GM21515 (cell line): ENCODE measurements at regions not wholly inside any gene's neighbourhood (a gene's known extent, or its start where the extent isn't known, plus 50 kb on each side); places are given as distances from the start of the nearest gene placed in this dataset.
"Not testable (repeated sequence)": the region's sequence is repeated elsewhere in the genome, so short reads cannot be mapped to it uniquely, and the experiment has no call there.

Experiments used
- ATAC-seq: cut with Tn5 transposase; IDR thresholded peaks from one replicate; pipeline ENCODE4 v1.9.1; 2021; ENCODE audit not compliant: unreplicated experiment

GRCh38 chr7:17396692-17397091, 98.2 kb downstream of the AHR start:
- no peak for ATAC-seq

GRCh38 chr7:17401791-17402627, 103.6 kb downstream of the AHR start:
- ATAC-seq: peak; percentile 82

- peak; percentile 65 for ATAC-seq
These were observed 104.3 kb downstream of the AHR start for GRCh38 chr7:17402628-17403278.

GRCh38 chr7:17404006-17404405, 105.6 kb downstream of the AHR start:
- no peak for ATAC-seq

- no peak for ATAC-seq
These were observed 107.3 kb downstream of the AHR start for GRCh38 chr7:17405786-17406185.

GRCh38 chr7:17406738-17407137, 108.3 kb downstream of the AHR start:
- ATAC-seq: no peak

- no peak for ATAC-seq
These were observed 108.8 kb downstream of the AHR start for GRCh38 chr7:17407229-17407628.

GRCh38 chr7:17408245-17408903, 109.9 kb downstream of the AHR start:
- no peak for ATAC-seq

GRCh38 chr7:17408904-17409290, 110.4 kb downstream of the AHR start:
- ATAC-seq: no peak

GRCh38 chr7:17411922-17412321, 113.5 kb downstream of the AHR start:
- ATAC-seq: no peak

- ATAC-seq: no peak
These were observed 114.4 kb downstream of the AHR start for GRCh38 chr7:17412883-17413282.

- no peak for ATAC-seq
These were observed 117.5 kb downstream of the AHR start for GRCh38 chr7:17415955-17416354.

- ATAC-seq: not testable (repeated sequence)
These were observed 122.0 kb downstream of the AHR start for GRCh38 chr7:17420308-17421015.

GRCh38 chr7:17421941-17422340, 123.5 kb downstream of the AHR start:
- no peak for ATAC-seq

- ATAC-seq: no peak
These were observed 124.5 kb downstream of the AHR start for GRCh38 chr7:17422966-17423365.

- no peak for ATAC-seq
These were observed 129.5 kb downstream of the AHR start for GRCh38 chr7:17427924-17428323.

- ATAC-seq: no peak
These were observed 131.1 kb downstream of the AHR start for GRCh38 chr7:17429579-17429978.

- no peak for ATAC-seq
These were observed 134.3 kb downstream of the AHR start for GRCh38 chr7:17432793-17433192.

- ATAC-seq: no peak
These were observed 135.7 kb downstream of the AHR start for GRCh38 chr7:17434191-17434590.

- ATAC-seq: no peak
These were observed 136.6 kb downstream of the AHR start for GRCh38 chr7:17434841-17435692.
